ENCODE measurements at regions not wholly inside any gene's neighbourhood (a gene's known extent, or its start where the extent isn't known, plus 50 kb on each side); places are given as distances from the start of the nearest gene placed in this dataset.

DNA sequence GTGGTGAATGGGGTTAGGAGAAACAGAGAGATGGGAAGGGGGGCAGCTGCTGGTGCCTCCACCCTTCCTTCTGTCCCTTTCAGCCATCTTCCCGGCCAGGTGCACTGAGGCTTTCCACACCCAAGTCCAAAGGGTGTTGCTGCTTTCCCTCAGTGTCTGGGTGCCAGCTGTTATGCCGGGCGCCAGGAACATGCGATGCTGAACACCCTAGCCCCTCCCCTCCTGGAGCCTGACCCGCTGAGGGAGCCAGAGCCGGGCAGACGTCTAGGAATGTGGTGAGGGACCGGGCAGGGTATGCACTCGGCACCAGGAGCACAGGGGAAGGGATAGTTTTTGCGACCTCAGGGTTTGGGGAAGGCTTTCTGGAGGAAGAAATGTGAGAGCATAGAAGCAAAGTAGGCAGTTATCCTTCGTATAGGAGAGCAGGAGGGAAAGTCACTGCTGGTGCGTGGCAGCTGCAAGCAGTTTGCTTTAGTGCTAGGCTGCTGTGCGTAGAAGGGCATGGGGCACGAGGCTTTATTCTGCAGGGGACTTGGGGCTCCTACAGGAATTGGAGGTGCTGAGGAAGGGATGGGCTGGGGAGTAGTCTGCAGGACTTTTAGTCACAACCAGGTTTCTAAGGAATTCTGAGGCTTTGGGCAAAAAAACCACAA is 147.7 kb downstream of the TSN start:
- TF ChIP-seq EZH2phosphoT487 (IDR thresholded peaks at IDR 0.05; ENCODE audit: insufficient read depth, low read depth) (no peak), EZH2 (IDR thresholded peaks at IDR 0.05; ENCODE audit: insufficient read depth, poor library complexity, severe bottlenecking) (no peak)
